WI38 (cell line): ENCODE measurements at regions not wholly inside any gene's neighbourhood (a gene's known extent, or its start where the extent isn't known, plus 50 kb on each side); places are given as distances from the start of the nearest gene placed in this dataset.

Experiments used
- H3K4me3 ChIP-seq: 2 replicates; pipeline ENCODE4 v1.5.1; 2011; ENCODE audit warnings: low read depth, mild to moderate bottlenecking, control low read depth, low read length
- CTCF ChIP-seq: IDR thresholded peaks from 2 replicates; pipeline ENCODE4 v1.5.1; 2012; ENCODE audit warnings: low read depth, mild to moderate bottlenecking, control low read depth, low read length

GRCh38 chr2:65512783-65513182 is 80.4 kb upstream of the SPRED2 start:
- H3K4me3 ChIP-seq = no peak overlapping the region
- TF ChIP-seq CTCF = no peak

- no peak for TF ChIP-seq CTCF
- no peak overlapping the region for H3K4me3 ChIP-seq
Observed at GRCh38 chr2:65511306-65511705, 78.9 kb upstream of the SPRED2 start.

DNA sequence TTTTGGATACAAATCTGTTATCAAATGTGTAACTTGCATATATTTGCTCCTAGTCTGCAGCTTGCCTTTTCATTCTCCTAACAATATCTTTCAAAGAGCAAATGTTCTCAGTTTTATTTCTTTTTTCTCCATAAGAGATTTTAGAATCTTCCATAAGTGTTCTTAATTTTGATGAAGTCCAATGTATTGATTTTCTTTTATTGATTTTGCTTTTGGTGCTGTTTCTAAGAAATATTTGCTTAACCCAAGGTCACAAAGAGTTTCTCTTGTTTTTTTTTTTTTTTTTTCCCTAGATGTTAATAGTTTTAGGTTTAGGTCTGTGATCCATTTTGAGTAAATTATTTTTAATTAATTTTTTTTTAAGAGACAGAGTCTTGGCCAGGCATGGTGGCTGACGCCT is 75.8 kb upstream of the SPRED2 start:
- TF ChIP-seq CTCF = no peak
- no peak overlapping the region for H3K4me3 ChIP-seq

DNA sequence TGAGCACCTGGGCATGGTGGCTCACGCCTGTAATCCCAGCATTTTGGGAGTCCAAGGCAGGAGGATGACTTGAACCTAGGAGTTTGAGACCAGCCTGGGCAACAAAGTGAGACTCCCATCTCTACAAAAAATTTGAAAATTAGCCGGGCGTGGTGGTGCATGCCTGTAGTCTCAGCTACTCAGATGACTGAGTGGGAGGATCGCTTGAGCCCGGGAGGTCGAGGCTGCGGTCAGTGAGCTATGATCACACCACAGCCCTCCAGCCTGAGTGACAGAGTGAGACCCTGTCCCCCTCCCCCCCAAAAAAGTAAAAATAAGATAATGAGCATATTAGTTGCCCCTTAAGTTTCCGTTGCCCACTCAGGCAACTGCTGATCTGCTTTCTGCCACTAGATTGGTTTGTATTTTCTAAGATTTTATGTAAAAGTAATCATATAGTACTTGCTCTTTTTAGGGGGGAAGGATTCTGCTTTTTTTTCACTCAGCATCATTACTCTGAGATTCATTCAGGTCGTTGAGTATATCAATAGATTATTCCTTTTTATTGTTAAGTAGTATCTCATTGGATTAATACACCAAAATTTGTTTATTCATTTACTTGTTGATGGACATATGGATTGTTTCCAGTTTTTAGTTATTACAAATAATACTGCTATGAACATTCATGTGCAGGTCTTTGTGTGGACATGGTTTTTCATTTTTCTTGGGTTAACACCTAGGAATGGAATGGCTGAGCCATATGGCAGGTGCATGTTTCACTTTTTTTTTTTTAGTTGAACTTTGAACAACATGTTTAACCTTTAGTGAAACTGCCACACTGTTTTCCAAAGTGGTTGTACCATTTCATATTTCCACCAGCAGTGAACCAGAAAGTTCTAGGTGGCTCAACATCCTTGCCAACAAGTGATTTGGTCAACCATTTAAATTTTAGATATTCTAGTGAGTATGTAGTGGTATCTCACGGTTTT is 75.0 kb upstream of the SPRED2 start:
- TF ChIP-seq CTCF = no peak
- H3K4me3 ChIP-seq = no peak overlapping the region

DNA sequence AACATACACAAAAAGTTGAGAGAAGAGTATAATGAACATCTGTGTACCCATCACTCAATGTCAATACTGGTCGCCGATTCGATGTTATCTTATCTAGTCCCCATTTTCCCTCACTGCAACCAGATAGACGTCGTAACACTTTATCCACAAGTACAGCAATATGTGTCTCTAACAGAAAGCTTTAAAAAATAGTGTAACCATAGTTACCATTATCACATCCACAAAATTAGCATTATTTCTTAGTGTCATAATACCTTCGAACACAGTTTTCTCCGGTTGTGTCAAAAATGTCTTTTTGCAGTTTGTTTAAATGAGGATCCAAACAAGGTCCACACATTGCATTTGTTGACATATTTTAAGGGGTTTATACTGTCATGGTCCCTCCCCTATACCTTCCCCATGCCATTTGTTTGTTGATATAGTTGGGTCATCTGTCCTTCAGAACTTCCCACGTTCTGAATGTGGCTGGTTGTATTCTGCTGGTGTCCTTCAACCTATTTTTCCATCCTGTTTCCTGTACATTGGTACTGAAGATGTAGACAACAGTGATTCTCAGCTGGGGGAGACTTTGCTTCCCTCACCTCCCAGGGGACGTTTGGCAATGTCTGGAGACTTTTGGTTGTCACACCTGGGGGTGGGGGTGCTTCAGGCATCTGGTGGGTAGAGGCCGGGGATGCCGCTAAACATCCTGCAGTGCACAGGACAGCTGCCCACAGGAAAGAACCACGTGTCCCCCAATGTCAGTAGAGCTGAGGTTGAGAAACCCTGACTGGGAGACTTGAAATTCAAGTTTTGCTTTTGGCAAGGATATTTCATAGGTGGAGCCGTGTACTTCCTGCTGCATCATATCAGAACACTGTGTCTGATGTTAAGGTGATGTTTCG is 72.7 kb upstream of the SPRED2 start:
- H3K4me3 ChIP-seq = no peak overlapping the region
- no peak for TF ChIP-seq CTCF

DNA sequence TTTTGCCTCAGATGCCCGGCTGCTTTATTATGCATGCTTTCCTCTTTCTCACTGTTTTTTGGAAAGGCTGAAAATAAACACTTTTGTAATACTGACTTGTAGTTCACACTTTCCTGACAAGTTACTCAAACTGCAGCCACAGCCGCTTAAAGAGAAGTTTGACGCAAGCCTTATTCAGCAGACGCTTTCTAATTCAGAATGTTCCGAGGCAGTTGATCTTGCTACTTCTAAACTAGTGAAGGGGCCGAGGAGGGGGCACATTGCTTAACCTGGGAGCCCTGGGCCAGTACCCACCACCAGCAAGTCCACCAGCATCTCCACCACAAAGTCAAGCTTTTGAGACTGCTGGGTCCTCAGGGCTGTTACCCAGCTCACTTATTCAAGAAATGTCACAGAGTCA is 71.8 kb upstream of the SPRED2 start:
- H3K4me3 ChIP-seq = no peak overlapping the region

More for the DNA sequence above, 71.8 kb upstream of the SPRED2 start:
- no peak for TF ChIP-seq CTCF
